Esophagus muscularis mucosa (tissue), 3 donors: ENCODE measurements at regions not wholly inside any gene's neighbourhood (a gene's known extent, or its start where the extent isn't known, plus 50 kb on each side); places are given as distances from the start of the nearest gene placed in this dataset.

Source experiments
- POLR2A ChIP-seq: fragments of 450-650 bp; IDR thresholded peaks from one replicate; pipeline ENCODE4 v1.6.1; 2017; ENCODE audit warnings: antibody characterized with exemption, moderate library complexity, mild to moderate bottlenecking, low read depth
- POLR2AphosphoS5 ChIP-seq, 2 donors: sonication (generic); formaldehyde crosslinking; IDR thresholded peaks; one replicate each; pipeline ENCODE4 v1.6.1; 2017; ENCODE audit warnings: antibody characterized with exemption in 2 of 2
- TF ChIP-seq, protein P1 (sequence below), 3 experiments: fragments of 200-600 bp in 2 of 3; fragments of 450-650 bp in 1 of 3; sonication (generic) in 2 of 3; IDR thresholded peaks; one replicate each; pipeline ENCODE4 v1.5.1; 2017 to 2019; ENCODE audit warnings: antibody characterized with exemption in 3 of 3, mild to moderate bottlenecking in 2 of 3, moderate library complexity in 1 of 3

DNA sequence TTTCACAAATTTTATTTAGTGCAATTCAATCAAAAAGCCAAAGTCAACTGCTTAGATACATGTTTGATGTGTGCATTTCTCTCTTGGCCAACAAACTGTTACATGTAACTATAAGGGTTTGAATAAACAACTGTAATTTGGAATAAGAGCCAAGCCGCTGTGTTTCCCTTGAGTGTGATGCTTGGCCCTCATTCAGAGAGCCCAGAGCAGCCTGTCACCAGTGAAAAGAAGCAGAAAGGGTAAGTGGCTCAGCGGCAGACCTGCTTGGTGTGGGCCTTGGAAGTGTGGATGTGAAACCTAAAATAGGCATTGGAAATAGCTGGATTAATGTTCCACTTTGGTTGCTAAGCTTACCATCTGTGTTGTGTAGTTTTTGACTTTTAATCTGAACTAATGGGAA, 924.6 kb downstream of the OLFM4 start:
- TF ChIP-seq, protein P1, sequence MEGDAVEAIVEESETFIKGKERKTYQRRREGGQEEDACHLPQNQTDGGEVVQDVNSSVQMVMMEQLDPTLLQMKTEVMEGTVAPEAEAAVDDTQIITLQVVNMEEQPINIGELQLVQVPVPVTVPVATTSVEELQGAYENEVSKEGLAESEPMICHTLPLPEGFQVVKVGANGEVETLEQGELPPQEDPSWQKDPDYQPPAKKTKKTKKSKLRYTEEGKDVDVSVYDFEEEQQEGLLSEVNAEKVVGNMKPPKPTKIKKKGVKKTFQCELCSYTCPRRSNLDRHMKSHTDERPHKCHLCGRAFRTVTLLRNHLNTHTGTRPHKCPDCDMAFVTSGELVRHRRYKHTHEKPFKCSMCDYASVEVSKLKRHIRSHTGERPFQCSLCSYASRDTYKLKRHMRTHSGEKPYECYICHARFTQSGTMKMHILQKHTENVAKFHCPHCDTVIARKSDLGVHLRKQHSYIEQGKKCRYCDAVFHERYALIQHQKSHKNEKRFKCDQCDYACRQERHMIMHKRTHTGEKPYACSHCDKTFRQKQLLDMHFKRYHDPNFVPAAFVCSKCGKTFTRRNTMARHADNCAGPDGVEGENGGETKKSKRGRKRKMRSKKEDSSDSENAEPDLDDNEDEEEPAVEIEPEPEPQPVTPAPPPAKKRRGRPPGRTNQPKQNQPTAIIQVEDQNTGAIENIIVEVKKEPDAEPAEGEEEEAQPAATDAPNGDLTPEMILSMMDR (IDR thresholded peaks at IDR 0.05) = no peak
- TF ChIP-seq POLR2A = no peak
- no peak for TF ChIP-seq POLR2AphosphoS5 (IDR thresholded peaks at IDR 0.05)
